ENCODE measurements at regions not wholly inside any gene's neighbourhood (a gene's known extent, or its start where the extent isn't known, plus 50 kb on each side); places are given as distances from the start of the nearest gene placed in this dataset.

GRCh38 chr12:74917743-74918142 lies 291.9 kb downstream of the KCNC2 start:
- DNase-seq = no peak

- DNase-seq = no peak
Measured at GRCh38 chr12:74918291-74918690, 291.3 kb downstream of the KCNC2 start.

- no peak for DNase-seq
Measured at GRCh38 chr12:74922117-74922516, 287.5 kb downstream of the KCNC2 start.

GRCh38 chr12:74922642-74923041 lies 287.0 kb downstream of the KCNC2 start:
- no peak for DNase-seq

- DNase-seq = no peak
Measured at GRCh38 chr12:74941670-74942069, 268.0 kb downstream of the KCNC2 start.

- peak; percentile 96 for DNase-seq
Measured at GRCh38 chr12:74945771-74946198, 263.9 kb downstream of the KCNC2 start.

GRCh38 chr12:74953697-74954096 lies 255.9 kb downstream of the KCNC2 start:
- DNase-seq = no peak

- DNase-seq = no peak
Measured at GRCh38 chr12:74957231-74957630, 252.4 kb downstream of the KCNC2 start.

GRCh38 chr12:74957634-74958033 lies 252.0 kb downstream of the KCNC2 start:
- no peak for DNase-seq

GRCh38 chr12:74959657-74960056 lies 250.0 kb downstream of the KCNC2 start:
- DNase-seq = no peak

GRCh38 chr12:74963304-74963703 lies 246.3 kb downstream of the KCNC2 start:
- no peak for DNase-seq

- peak; percentile 45 for DNase-seq
Measured at GRCh38 chr12:74963867-74964331, 245.7 kb downstream of the KCNC2 start.

GRCh38 chr12:74964390-74964789 lies 245.2 kb downstream of the KCNC2 start:
- no peak for DNase-seq

- no peak for DNase-seq
Measured at GRCh38 chr12:74971201-74971600, 238.4 kb downstream of the KCNC2 start.

- no peak for DNase-seq
Measured at GRCh38 chr12:74977832-74978481, 231.7 kb downstream of the KCNC2 start.

- peak; percentile 57 for DNase-seq
Measured at GRCh38 chr12:74980510-74980909, 229.1 kb downstream of the KCNC2 start.

GRCh38 chr12:74981541-74981940 lies 228.1 kb downstream of the KCNC2 start:
- DNase-seq = no peak

GRCh38 chr12:74983917-74984316 lies 225.7 kb downstream of the KCNC2 start:
- no peak for DNase-seq

- no peak for DNase-seq
Measured at GRCh38 chr12:74984631-74985030, 225.0 kb downstream of the KCNC2 start.

GRCh38 chr12:74985293-74985985 lies 224.2 kb downstream of the KCNC2 start:
- no peak for DNase-seq

GRCh38 chr12:74985986-74986319 lies 223.7 kb downstream of the KCNC2 start:
- no peak for DNase-seq

GRCh38 chr12:74988156-74988555 lies 221.5 kb downstream of the KCNC2 start:
- no peak for DNase-seq

Data from kidney glomerular epithelial cell (primary cell).